Head of caudate nucleus (tissue), 42 donors: ENCODE measurements at regions not wholly inside any gene's neighbourhood (a gene's known extent, or its start where the extent isn't known, plus 50 kb on each side); places are given as distances from the start of the nearest gene placed in this dataset.
"Not testable (repeated sequence)": the region's sequence is repeated elsewhere in the genome, so short reads cannot be mapped to it uniquely, and the experiment has no call there.

Source experiments
- DNase-seq, 42 donors: peaks; one replicate each; pipeline versions ENCODE4 v3.0.0 to v3.0.0-alpha.2; 2020 to 2021; ENCODE audit warnings: mixed read lengths in 7 of 42
- intact Hi-C: fragments of 100-400 bp; cut with DNase I; formaldehyde crosslinking; loops from one replicate; pipeline ENCODE4 v1.15.0; 2022

DNA sequence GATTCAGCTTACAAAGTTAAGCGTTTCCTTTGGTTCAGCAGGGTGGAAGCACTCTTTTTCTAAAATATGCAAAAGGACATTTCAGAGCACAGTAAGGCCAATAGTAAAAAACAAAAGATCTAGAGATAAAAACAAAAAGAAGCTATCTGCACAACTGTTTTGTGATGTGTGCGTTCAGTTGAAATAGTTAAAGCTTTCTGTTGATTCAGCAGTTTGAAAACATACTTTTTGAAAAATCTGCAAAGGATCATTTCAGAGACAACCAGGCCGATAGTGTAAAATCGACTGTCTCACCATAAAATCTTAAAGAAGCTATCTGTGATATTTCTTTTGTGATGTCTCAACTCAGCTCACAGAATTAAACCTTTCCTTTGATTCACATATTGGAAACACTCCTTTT, 300.0 kb upstream of the ALG10B start:
- no peak for DNase-seq
- intact Hi-C loops: no loop called here

DNA sequence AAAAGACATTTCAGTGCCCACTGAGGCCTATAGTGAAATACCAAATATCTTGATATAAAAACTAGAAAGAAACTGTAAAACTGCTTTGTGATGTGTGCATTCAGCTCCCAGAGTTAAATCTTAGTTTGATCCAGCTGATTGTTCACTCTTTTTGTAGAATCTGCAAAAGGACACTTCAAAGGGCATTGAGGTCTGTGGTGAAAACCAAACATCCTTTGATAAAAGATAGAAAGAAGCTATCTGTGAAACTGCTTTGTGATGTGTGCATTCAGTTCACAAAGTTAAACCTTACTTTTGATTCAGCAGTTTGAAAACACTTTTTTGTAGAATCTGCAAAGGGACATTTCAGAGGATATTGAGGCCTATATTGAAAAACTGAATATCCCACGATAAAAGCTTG, 290.7 kb upstream of the ALG10B start:
- intact Hi-C loops: no loop called here

DNA sequence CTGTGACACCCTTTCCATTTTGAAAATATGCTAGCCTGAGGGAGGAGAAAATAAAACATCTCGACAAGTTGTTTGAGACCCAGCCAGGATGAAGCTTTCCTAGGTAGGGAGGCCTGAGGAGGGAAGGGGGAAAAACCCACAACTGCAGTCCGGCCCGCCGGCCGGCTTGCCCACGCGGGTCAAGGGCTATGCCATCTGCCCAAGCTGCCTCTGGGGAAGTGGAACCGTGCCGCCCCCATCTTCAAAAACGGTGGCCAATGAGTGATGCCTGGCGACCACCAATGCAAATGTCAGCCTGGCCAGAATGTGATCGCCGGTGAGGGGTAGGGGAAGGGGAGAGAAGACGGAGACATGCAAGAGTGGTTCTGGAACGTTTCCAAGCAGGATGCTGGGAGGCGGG, 263.5 kb upstream of the ALG10B start:
- DNase-seq: no peak
- intact Hi-C loops: no loop called here

More for the DNA sequence above, 290.7 kb upstream of the ALG10B start:
- DNase-seq: no peak

DNA sequence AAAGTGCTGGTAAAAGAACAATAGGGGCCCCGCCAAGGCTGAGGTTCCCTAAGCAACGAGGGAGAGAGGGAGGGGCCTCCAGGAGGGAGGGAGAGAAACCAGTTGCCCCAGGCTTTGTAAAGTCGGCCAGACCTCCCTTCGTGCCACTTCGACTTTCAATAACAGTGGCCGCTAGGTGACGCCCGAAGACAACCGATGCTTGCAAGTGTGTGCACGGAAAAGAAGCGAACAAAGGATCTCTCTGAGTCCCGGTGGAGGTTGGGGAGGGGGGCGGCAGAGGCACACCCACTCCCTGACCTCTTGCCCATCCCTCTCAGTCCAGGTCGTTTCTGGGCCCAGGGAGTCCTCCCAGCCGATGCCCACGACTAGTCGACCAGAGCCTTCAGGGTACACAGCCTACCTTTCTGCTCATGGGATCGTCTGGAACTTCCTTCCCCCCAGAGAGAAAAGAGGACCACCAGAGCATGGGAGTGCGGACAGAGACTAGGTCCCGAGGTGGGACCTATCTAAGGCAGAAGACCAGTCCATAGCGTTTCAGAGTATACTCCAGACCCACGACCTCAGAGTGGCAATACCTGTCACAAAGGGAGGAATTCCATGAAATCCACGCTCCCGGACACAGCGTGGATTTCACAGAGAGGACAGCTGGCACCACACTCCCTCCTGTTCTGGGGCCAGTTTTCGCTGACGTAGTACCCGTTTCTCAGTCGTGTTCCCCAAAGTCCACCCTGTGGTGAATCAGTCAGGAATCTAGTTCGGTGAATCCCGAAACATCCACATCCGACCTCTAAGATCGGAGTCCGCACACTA, 262.7 kb upstream of the ALG10B start:
- DNase-seq: peak in 4 of 42 donors; percentile 15 to 36 (median 28)
- intact Hi-C loops: no loop called here

DNA sequence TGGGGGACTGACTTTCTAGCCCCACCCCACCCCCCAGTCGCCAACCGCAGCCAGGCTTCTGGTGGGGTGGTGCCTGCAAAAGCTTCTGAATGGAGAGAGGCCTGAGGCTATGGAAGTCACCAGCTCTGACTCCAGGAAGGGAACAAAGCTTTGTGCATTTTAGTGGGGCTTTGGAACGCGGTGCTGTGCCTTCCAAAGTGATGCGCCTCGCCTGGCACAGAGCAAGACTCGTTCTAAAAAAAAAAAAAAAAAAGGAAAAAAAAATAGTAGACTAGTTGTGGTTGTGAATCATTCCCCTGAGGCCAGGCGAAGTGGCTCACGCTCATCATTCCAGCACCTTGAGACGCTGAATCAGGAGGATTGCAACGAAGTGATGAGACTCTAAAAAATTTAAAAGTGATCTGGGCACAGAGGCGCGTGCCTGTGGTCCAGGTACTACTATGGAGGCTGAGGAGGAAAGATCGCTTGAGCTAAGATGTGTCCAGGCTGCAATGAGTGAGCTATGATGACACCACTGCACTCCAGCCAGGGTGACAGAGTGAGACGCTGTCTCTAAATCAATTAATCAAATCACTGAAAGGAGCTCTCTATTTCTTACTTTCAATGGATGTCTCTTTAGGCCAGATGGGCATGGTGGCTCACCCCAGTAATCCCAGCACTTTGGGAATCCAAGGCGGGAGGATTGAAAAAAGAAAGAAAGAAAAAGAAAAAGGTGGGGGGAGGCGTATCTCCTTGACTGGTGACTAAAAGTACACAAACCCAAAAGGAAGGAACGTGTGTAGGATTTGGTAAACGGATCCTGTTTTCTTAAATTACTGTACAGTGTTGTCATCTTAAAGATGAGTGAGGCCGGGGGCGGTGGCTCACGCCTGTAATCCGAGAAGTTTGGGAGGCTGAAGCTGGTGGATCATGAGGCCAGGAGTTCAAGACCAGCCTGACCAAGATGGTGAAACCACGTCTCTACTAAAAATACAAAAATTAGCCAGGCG, 259.6 kb upstream of the ALG10B start:
- intact Hi-C loops: no loop called here
- no peak for DNase-seq

DNA sequence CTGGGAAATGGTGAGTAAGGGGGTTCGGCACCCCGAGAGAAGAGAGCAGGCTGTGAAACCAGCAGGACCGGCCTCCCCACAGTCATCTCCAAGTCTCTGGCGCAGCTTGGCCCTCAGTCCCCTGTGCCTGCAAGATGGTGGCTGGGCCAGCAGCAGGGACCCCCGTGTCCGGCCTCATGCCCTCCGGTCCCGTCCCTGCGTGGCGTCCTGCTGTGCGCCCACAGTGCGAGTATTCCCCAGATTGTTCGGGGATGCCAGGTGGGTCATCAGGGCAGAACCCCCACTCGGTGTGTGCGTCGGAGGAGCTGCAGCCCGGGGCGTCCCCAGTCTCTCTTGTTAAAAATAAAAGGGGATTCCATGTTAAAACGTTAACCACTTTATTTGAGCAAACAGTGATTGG, 216.9 kb upstream of the ALG10B start:
- DNase-seq: no peak
- intact Hi-C loops: no loop called here

DNA sequence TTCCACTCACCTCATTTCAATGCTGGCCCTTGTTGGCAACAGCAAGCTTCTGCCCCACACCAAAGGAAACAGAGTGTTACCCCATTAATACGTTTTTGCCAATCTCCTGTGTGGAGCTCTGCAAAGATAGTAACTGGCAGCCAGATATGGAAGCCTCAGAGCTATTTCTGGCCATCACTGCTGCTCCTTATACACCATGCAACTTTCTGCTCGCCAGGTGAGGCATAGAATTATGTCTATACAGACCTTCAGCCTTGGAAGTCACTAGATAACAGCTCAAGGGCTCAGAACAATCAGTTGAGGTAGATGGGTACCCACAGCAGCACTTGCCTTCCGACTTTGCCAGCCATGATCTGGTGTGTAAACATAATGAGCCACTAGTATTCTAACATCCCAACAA, 214.8 kb upstream of the ALG10B start:
- no peak for DNase-seq

DNA sequence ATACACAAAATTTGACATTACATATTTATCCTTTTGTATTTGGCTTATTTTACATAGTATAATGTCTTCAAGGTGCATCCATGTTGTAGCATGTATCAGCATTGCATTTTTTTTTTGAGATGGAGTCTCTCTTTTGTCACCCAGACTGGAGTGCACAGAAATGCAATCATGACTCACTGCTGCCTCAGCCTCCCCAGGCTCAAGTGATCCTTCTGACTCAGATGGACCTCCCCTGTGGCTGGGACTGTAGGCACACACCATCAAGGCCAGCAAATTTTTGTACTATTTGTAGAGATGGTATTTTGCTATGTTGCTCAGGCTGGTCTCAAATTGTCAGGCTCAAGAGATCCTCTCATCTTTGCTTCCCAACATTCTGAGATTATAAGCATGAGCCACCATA, 214.4 kb upstream of the ALG10B start:
- intact Hi-C loops: no loop called here
- DNase-seq: no peak

More for the DNA sequence above, 214.8 kb upstream of the ALG10B start:
- intact Hi-C loops: no loop called here

DNA sequence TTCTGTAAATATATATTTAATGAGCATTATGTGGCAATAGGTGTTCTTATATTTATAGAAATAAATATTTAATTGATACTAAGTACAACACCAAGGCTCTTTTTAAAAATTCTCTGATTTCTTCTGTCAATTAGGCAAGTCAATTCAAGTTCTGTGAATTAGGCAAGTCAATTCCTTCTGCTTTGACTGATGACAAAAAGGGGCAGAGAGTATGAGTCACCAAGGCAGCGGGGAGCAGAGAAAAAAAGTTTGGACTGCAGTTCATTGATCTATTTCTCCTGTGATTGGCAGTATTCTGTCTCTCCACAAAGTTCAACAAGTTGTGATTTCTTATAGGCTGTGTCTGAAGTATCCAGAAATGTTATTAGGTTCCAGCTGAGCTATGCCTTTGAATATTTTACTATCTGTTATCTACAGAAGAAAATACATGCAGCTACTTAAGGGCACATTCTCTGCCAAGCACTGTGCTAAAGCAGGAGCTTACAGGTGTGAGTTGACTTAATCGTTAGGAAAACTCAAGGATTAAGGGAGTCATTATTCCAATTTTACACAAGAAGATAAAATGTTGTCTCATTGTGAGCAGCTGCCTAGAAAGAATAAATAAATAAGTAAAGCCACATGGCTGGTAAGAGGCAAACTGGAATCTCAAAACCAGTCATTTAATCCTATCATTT, 206.4 kb upstream of the ALG10B start:
- intact Hi-C loops: no loop called here
- no peak for DNase-seq

DNA sequence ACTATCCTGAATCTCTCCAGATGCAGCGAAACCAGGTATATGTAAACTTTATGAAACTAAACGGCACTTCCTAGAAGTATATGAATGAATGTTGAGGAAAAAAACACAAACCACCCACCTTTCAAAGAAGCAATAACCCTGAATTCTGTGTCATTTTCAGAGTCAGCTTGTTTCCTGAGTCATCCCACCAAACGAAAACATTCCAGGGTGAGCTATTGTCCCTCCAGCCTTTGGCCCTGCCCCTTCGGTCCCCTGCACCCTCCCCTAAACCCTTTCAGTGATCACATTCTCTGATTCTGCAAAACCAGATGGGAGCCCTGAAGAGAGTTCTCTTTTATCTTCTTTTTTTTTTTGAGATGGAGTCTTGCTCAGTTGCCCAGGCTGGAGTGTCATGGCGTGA, 202.6 kb upstream of the ALG10B start:
- DNase-seq: no peak
- intact Hi-C loops: no loop called here

DNA sequence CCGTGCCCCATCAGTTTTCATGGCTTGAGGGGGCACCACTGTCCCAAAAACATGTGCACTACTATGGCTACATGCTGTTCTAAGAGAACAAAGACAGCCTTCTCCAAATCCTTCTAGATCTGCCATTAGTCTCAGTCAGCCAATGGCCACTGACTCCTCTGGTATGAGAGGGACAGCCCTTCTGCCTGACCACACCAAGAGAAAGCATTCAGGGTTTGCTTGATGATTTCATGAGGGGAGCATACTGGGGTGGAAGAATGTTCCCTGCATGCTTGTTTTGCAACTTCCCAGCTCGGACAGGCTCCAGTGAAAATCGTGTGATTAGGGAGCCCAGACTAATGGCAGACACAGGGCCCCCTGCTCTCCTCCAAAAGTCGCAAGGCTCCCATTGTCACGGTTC, 199.6 kb upstream of the ALG10B start:
- intact Hi-C loops: no loop called here
- no peak for DNase-seq

DNA sequence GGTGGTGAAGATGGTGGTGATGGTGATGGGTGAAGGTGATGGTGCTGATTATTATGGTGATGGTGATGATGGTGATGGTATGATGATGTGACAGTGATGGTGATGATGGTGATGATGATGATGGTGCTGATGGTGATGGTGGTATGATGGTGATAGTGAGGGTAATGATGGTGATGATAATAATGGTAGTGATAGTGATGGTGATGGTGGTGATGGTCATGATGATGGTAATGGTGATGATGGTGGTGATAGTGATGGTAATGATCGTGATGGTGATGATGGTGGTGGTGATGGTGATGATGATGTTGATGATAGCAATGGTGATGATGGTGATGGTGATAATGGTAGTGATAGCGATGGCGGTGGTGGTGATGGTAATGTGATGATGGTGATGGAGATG, 197.9 kb upstream of the ALG10B start:
- DNase-seq: no peak
- intact Hi-C loops: no loop called here

DNA sequence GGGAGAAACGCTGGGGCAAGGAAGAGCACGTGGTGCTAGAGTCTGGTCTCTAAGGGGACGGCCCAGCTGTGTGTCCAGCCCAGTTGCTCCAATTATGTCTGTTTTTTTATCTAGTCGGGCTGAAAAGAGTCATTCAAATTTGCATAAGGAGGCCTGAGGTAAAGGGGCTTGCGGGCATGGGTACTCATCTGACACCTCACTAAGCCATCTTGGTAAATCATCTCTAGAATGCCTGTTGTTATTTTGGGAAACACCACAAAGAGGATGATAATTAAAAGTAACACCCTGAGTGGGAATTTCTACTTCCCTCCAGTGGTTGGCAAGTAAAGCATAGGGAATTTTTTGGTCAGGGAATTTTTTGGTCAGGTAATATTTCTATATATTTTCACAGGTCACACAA, 196.1 kb upstream of the ALG10B start:
- no peak for DNase-seq
- intact Hi-C loops: no loop called here

DNA sequence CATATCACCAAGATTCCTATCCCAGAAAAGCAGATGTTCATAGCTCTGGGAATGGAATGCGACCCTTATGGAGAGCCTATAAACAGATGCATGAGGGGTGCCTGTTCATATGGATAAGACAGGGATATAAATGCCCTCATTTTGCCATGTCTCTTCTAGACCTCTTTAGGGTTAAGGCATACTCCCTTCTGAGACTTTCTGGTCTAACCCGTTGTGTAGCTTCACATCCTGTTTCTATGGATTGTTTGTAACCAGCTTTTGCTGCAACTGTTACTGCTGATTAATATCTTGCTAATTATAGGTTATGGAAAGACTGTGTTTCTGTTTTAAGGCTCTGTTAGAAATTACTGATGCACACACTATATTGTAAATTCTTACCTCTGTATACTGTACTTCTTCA, 193.5 kb upstream of the ALG10B start:
- intact Hi-C loops, DNase-seq: not testable (repeated sequence)

DNA sequence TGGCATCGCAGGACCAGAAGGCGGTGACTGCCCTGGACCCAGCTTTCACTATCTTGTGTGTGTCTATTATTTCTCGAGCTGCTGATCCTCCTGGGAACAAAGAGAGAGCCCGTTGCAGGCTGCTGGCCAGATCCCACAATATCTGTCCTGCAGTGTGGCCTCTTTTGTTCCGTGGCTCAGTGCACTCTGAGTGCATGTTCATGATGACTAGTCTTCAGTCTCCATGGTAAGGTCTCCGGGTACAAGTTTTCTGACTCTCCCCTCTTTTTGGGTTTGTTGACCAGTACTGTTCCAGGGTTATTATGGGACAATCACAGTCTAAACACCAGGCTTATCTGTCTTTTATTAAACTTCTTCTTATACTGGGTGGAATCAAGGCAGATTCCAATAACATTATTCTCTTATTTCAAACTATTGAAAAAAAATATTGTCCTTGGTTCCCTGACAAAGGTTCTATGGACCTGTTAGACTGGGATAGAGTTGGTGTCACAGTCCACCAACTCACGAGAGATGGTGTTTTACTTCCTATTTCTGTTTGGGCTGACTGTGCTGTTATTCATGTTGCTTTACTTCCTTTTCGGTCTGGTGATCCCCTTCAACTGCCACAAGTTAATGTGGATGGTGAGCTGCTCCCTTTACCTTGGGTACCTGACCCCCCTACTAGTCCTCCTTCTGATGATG, 192.9 kb upstream of the ALG10B start:
- intact Hi-C loops: no loop called here
- DNase-seq: no peak

DNA sequence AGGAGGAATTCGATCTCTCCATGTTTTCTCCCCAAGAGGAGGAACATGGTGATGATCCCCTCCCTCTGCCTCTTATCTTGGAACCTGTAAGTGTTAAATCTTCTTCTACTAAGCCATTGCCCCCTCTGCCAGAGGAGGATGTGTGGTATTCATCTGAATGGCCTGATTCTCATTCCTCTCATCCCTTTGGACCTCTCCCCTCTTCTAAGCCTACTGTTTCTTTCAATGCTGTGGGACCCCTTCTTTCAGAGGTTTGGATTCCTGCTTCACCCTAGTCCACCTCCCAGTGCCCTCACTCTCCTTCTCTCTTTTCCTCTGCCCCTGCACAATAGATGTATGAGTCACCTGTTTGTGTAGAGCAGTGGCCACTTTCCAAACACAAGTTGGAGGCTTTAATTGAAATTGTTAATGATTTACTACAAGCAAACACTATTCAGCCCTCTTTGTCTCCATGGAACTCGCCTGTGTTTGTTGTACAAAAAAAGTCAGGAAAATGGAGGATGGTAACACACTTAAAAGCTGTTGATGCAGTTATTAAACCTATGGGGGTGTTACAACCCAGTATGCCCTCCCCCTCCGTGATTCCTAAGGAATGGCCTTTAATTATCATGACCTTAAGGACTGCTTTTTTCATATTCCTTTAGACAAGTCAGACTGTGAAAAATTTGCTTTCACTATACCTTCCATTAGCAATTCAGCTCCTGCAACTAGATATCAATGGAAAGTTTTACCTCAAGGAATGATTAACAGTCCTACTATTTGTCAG, 192.1 kb upstream of the ALG10B start:
- intact Hi-C loops: no loop called here
- no peak for DNase-seq

DNA sequence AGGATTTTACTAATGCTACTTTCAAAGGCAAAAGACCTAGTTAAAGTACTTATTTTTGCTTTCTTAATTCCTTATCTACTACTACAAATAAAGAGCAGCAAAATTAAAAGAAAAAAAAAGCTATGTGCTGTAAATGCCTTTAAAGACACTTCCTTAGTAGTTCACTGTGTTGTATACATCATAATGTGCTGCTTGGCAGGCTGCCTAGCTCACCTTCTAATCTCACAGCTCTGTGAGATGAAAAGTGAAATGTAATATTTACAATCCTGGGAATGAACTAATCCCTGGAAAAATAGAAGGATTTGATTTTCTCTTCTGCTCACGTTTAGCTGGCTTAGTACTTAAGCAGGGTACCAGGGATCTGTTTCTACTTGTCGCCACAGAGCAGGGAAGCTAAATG, 184.4 kb upstream of the ALG10B start:
- DNase-seq: no peak

DNA sequence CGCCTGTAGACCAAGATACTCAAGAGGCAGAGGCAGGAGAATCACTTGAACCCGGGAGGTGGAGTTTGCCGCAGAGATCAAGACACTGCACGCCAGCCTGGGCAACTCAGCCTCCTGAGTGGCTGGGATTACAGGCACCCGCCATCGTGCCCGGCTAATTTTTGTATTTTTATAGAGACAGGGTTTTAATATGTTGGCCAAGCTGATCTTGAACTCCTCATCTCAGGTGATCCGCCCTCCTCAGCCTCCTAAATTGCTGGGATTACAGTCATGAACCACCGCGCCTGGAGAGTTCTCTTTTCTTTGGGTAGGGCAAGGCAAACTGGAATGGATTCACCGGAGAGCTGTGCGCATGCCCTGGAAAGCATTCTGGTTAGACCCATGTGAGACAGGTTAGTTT, 179.3 kb upstream of the ALG10B start:
- intact Hi-C loops: no loop called here
- no peak for DNase-seq

More for the DNA sequence above, 184.4 kb upstream of the ALG10B start:
- intact Hi-C loops: no loop called here
